H9 (cell line): ENCODE measurements at regions not wholly inside any gene's neighbourhood (a gene's known extent, or its start where the extent isn't known, plus 50 kb on each side); places are given as distances from the start of the nearest gene placed in this dataset.

Source experiments
- DNase-seq: peaks from one replicate; pipeline ENCODE4 v3.0.0-alpha.2; 2017
- H2AFZ ChIP-seq: one replicate; pipeline ENCODE4 v1.6.1; 2013; ENCODE audit warnings: mild to moderate bottlenecking, low read length, control low read depth, moderate library complexity
- H2AK5ac ChIP-seq: 2 replicates; pipeline ENCODE4 v1.6.1; 2013; ENCODE audit warnings: low read length, control low read depth, mixed read lengths; ENCODE audit not compliant: insufficient read length
- H2BK120ac ChIP-seq: one replicate; pipeline ENCODE4 v1.6.1; 2013; ENCODE audit warnings: low read depth, mild to moderate bottlenecking, low read length, control low read depth, inconsistent platforms; ENCODE audit not compliant: poor library complexity, severe bottlenecking
- H2BK12ac ChIP-seq: 2 replicates; pipeline ENCODE4 v1.6.1; 2013; ENCODE audit warnings: low read length, control low read depth, mixed read lengths, low read depth; ENCODE audit not compliant: insufficient read length
- H2BK15ac ChIP-seq: 2 replicates; pipeline ENCODE4 v1.6.1; 2013; ENCODE audit warnings: low read depth, low read length, control low read depth
- H2BK20ac ChIP-seq: one replicate; pipeline ENCODE4 v1.6.1; 2013; ENCODE audit warnings: low read depth, mild to moderate bottlenecking, low read length, control low read depth, inconsistent platforms; ENCODE audit not compliant: poor library complexity, severe bottlenecking
- H2BK5ac ChIP-seq: 2 replicates; pipeline ENCODE4 v1.6.1; 2013; ENCODE audit warnings: low read length, control low read depth, mixed read lengths; ENCODE audit not compliant: insufficient read length
- H3K14ac ChIP-seq: 2 replicates; pipeline ENCODE4 v1.6.1; 2013; ENCODE audit warnings: low read length, control low read depth; ENCODE audit not compliant: insufficient read depth
- H3K18ac ChIP-seq: 2 replicates; pipeline ENCODE4 v1.6.1; 2013; ENCODE audit warnings: low read depth, mild to moderate bottlenecking, mixed read lengths, low read length, control low read depth; ENCODE audit not compliant: insufficient read length
- H3K23ac ChIP-seq: 2 replicates; pipeline ENCODE4 v1.6.1; 2013; ENCODE audit warnings: low read length, control low read depth, mixed read lengths, low read depth; ENCODE audit not compliant: insufficient read length
- H3K23me2 ChIP-seq: 2 replicates; pipeline ENCODE4 v1.6.1; 2013; ENCODE audit warnings: low read depth, mild to moderate bottlenecking, mixed read lengths, low read length, control low read depth; ENCODE audit not compliant: insufficient read length, poor library complexity, severe bottlenecking
- H3K27ac ChIP-seq: 2 replicates; pipeline ENCODE4 v1.5.1; 2013; ENCODE audit warnings: low read length, control low read depth, mixed read lengths, low read depth; ENCODE audit not compliant: insufficient read length
- H3K27me3 ChIP-seq: 2 replicates; pipeline ENCODE4 v1.6.1; 2013; ENCODE audit warnings: low read length, control low read depth, inconsistent platforms; ENCODE audit not compliant: insufficient read depth
- H3K4ac ChIP-seq: 2 replicates; pipeline ENCODE4 v1.6.1; 2013; ENCODE audit warnings: low read depth, mild to moderate bottlenecking, control low read depth, inconsistent platforms, low read length, moderate library complexity
- H3K4me1 ChIP-seq: 2 replicates; pipeline ENCODE4 v1.6.1; 2013; ENCODE audit warnings: low read length, control low read depth, inconsistent platforms; ENCODE audit not compliant: insufficient read depth
- H3K4me2 ChIP-seq: 2 replicates; pipeline ENCODE4 v1.6.1; 2013; ENCODE audit warnings: low read length, control low read depth, mixed read lengths; ENCODE audit not compliant: insufficient read length, insufficient read depth
- H3K56ac ChIP-seq: 2 replicates; pipeline ENCODE4 v1.6.1; 2013; ENCODE audit warnings: low read depth, mild to moderate bottlenecking, mixed read lengths, low read length, control low read depth; ENCODE audit not compliant: insufficient read length
- H3K79me1 ChIP-seq: 2 replicates; pipeline ENCODE4 v1.6.1; 2013; ENCODE audit warnings: low read depth, mild to moderate bottlenecking, moderate library complexity, low read length, control low read depth, inconsistent platforms; ENCODE audit not compliant: insufficient read depth, poor library complexity, severe bottlenecking
- H3K79me2 ChIP-seq: 2 replicates; pipeline ENCODE4 v1.6.1; 2013; ENCODE audit warnings: low read length, control low read depth, inconsistent platforms; ENCODE audit not compliant: insufficient read depth
- H3K9ac ChIP-seq: 2 replicates; pipeline ENCODE4 v1.6.1; 2013; ENCODE audit warnings: low read length, control low read depth, mixed read lengths; ENCODE audit not compliant: insufficient read length; ENCODE audit errors: extremely low read depth
- H3K9me3 ChIP-seq: one replicate; pipeline ENCODE4 v1.6.1; 2013; ENCODE audit warnings: low read depth, low read length, inconsistent platforms; ENCODE audit not compliant: control insufficient read depth
- H3T11ph ChIP-seq: one replicate; pipeline ENCODE4 v1.6.1; 2013; ENCODE audit warnings: mild to moderate bottlenecking, low read length, control low read depth, inconsistent platforms
- H4K20me1 ChIP-seq: one replicate; pipeline ENCODE4 v1.6.1; 2013; ENCODE audit not compliant: control insufficient read depth, insufficient read length, insufficient read depth
- H4K5ac ChIP-seq: 2 replicates; pipeline ENCODE4 v1.6.1; 2013; ENCODE audit warnings: low read depth, mild to moderate bottlenecking, mixed read lengths, low read length, control low read depth; ENCODE audit not compliant: insufficient read length
- H4K8ac ChIP-seq: replicated peaks from 2 replicates; pipeline ENCODE4 v1.6.1; 2013; ENCODE audit warnings: low read length, control low read depth, mixed read lengths, low read depth; ENCODE audit not compliant: insufficient read length
- H4K91ac ChIP-seq: 2 replicates; pipeline ENCODE4 v1.6.1; 2013; ENCODE audit warnings: low read depth, mild to moderate bottlenecking, moderate library complexity, mixed read lengths, low read length, control low read depth; ENCODE audit not compliant: insufficient read length
- H3K27ac Mint-ChIP-seq, 3 experiments: 2 replicates in 2 of 3; 3 replicates in 1 of 3; pipeline ENCODE4 v1.8.0; 2020 to 2021; ENCODE audit warnings: mixed read lengths in 3 of 3, mild to moderate bottlenecking in 1 of 3, moderate library complexity in 1 of 3
- H3K27me3 Mint-ChIP-seq: 2 replicates; pipeline ENCODE4 v1.8.0; 2021; ENCODE audit warnings: low read depth, mild to moderate bottlenecking, moderate library complexity, mixed read lengths
- H3K36me3 Mint-ChIP-seq, 3 experiments: 2 replicates in 2 of 3; 3 replicates in 1 of 3; pipeline ENCODE4 v1.8.0; 2020 to 2021; ENCODE audit warnings: low read depth in 3 of 3, mixed read lengths in 3 of 3; ENCODE audit not compliant: insufficient read depth in 1 of 3
- H3K4me1 Mint-ChIP-seq, 2 experiments: 2 replicates each; pipeline ENCODE4 v1.8.0; 2020; ENCODE audit warnings: mixed read lengths in 2 of 2
- H3K4me3 Mint-ChIP-seq, 2 experiments: 2 replicates in 1 of 2; 3 replicates in 1 of 2; pipeline ENCODE4 v1.8.0; 2020 to 2021; ENCODE audit warnings: mild to moderate bottlenecking in 2 of 2, mixed read lengths in 2 of 2, moderate library complexity in 1 of 2
- H3K9me3 Mint-ChIP-seq, 2 experiments: 2 replicates in 1 of 2; 3 replicates in 1 of 2; pipeline ENCODE4 v1.8.0; 2020; ENCODE audit warnings: mild to moderate bottlenecking in 2 of 2, mixed read lengths in 2 of 2, moderate library complexity in 1 of 2
- WGBS: extraction: QIAGEN DNeasy Blood & Tissue Kit; methylation state at CpG from one replicate; pipeline ENCODE4 v1.1.7; 2013; ENCODE audit warnings: missing lambda C conversion rate, low lambda C conversion rate, mixed read lengths; ENCODE audit not compliant: insufficient read length; ENCODE audit errors: extremely low coverage; 5-methylcytosine and 5-hydroxymethylcytosine counted together
- TF ChIP-seq, protein P1 (sequence below): fragments of 200-600 bp; sonication (generic); conservative IDR thresholded peaks from 3 replicates; pipeline ENCODE4 v1.8.0; 2021; ENCODE audit warnings: antibody characterized with exemption, mild to moderate bottlenecking

DNA sequence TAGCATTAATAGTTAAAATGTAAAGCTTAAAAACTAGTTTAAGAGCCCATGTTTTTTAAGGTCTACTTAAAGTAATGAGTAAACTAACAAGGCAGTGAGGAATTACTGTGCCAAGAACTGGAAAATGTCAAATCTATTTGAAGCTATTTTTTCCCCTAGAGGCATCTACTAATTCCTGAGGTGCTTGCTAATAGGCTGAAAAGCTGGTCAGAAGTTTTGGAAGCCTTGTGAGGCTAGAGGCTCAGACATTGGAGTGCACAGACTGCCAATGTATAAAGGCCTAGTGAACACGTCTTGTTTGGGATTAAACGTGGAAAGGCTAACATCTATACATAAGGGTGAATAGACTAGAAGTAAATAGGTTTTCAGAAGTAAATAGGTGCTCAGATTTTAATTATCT lies 136.5 kb upstream of the C11orf87 start:
- peaks cover 10% of the 10 kb centered on the region in 2 experiments for H3K9me3 Mint-ChIP-seq
- Histone ChIP-seq H3K27me3 (no peaks in the 10 kb centered on the region), H3K4ac (no peak overlapping the region), H3K27ac (no peak overlapping the region), H3K23me2 (no peaks in the 10 kb centered on the region), H3K4me2 (no peak overlapping the region), H3K4me1 (no peaks in the 10 kb centered on the region), H4K5ac (no peak overlapping the region), H3K18ac (no peak overlapping the region), H4K20me1 (no peaks in the 10 kb centered on the region), H3K14ac (no peak overlapping the region), H2BK5ac (no peak overlapping the region), H3K79me2 (no peaks in the 10 kb centered on the region), H3K79me1 (no peaks in the 10 kb centered on the region), H2AK5ac (no peak overlapping the region), H2BK120ac (no peak overlapping the region), H3K9me3 (no peaks in the 10 kb centered on the region), H2BK15ac (no peak overlapping the region), H3T11ph (no peak overlapping the region), H3K23ac (no peak overlapping the region), H4K8ac (no peak overlapping the region), H2BK20ac (no peak overlapping the region), H3K56ac (no peak overlapping the region), H4K91ac (no peak overlapping the region), H3K9ac (no peak overlapping the region), H2BK12ac (no peak overlapping the region), H2AFZ (no peak overlapping the region)
- TF ChIP-seq, protein P1, sequence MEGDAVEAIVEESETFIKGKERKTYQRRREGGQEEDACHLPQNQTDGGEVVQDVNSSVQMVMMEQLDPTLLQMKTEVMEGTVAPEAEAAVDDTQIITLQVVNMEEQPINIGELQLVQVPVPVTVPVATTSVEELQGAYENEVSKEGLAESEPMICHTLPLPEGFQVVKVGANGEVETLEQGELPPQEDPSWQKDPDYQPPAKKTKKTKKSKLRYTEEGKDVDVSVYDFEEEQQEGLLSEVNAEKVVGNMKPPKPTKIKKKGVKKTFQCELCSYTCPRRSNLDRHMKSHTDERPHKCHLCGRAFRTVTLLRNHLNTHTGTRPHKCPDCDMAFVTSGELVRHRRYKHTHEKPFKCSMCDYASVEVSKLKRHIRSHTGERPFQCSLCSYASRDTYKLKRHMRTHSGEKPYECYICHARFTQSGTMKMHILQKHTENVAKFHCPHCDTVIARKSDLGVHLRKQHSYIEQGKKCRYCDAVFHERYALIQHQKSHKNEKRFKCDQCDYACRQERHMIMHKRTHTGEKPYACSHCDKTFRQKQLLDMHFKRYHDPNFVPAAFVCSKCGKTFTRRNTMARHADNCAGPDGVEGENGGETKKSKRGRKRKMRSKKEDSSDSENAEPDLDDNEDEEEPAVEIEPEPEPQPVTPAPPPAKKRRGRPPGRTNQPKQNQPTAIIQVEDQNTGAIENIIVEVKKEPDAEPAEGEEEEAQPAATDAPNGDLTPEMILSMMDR = no peak
- no peak overlapping the region for H3K27ac Mint-ChIP-seq
- no peak overlapping the region for H3K4me3 Mint-ChIP-seq
- WGBS = no CpG with 5 or more reads among the region's 2 CpGs
- H3K36me3 Mint-ChIP-seq = peaks cover 3 to 25% (median 9%) of the 10 kb centered on the region in 3 experiments
- DNase-seq = no peak
- peaks cover 4 to 5% of the 10 kb centered on the region in 2 experiments; a peak in 3 of 4 replicates for H3K4me1 Mint-ChIP-seq
- H3K27me3 Mint-ChIP-seq = no peaks in the 10 kb centered on the region
